ENCODE measurements at regions not wholly inside any gene's neighbourhood (a gene's known extent, or its start where the extent isn't known, plus 50 kb on each side); places are given as distances from the start of the nearest gene placed in this dataset.
"Not testable (repeated sequence)": the region's sequence is repeated elsewhere in the genome, so short reads cannot be mapped to it uniquely, and the experiment has no call there.

GRCh38 chr22:26931471-26931870, 274.1 kb downstream of the MIAT start:
- DNase-seq: no peak

GRCh38 chr22:26933105-26933590, 275.8 kb downstream of the MIAT start:
- no peak for DNase-seq

- DNase-seq: no peak
These were observed 279.8 kb downstream of the MIAT start for GRCh38 chr22:26937213-26937612.

DNA sequence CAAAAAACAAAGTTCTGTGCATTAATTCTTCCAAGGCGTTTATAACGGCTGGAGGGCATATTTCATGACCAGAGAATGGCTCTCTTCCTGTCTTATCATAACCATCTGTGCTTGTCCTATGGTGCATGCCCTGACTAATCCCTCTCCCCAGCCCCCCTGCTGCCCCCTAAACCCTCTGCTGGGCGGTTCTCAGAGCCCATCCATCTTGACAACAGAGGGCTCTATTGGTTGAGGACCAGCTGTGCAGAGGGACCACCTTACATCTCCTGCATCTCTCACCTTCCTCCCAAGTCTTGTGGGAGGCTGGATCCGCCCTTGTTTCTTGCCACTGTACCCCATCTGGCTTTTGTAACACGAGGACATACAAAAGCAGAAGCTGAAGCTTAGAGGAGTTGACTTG, 282.1 kb downstream of the MIAT start:
- no peak for DNase-seq

DNA sequence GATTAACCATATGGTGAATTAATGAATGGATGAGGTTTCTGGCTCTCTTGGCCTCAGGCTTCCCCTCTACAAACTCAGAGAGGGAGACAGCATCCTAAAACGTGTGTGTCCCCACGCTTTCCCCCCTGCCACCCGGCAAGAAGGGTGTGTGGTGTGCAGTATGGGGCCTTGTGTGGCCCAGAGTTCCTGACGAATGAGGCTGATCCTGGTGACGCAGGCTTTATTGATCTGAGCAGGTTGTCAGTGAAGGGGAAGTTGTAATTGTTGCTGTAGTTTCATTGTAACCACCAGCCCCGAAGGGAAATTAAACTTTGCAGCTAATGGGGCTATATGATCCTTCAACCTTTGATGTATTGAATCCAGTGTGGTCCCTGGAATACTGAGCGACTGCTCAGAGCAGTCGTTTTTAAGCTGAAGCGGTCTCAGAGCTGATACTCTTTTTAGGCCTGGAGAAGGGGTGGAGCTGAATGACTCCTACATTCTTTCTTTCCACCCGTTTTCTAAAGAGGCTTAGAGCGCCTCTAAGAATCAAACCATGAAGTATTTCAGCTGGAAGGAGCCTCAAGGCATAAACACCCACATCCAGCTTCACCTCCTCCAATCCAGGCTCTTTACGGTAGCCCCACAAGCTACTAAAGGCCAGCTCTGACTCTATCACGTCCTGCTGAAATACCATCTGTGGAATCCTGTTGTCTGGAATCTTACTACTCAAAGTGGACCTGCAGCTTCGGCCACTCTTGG, 284.7 kb downstream of the MIAT start:
- DNase-seq: no peak

- DNase-seq: no peak
These were observed 285.2 kb downstream of the MIAT start for GRCh38 chr22:26942637-26942957.

GRCh38 chr22:26945565-26945964, 288.2 kb downstream of the MIAT start:
- no peak for DNase-seq

DNA sequence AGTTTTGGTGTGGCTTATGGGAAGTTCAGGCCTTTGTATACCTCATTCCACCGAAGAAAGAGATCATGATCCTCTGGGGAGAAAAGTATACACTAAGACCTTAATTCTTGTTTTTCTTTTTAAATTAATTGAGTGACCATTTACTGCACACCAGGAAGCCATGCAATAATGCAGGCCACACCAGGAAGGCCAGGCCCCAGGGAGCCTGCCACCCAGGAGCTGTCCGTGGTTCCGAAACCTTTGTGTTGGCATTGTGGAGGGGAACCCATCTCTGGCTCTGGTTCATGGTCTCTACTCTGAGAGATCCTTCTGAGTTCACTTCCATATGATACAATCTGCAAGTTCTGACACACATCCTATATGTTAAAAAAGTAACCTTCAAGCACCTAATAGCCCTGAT, 291.8 kb downstream of the MIAT start:
- no peak for DNase-seq

GRCh38 chr22:26951139-26951538, 293.8 kb downstream of the MIAT start:
- DNase-seq: not testable (repeated sequence)

- no peak for DNase-seq
These were observed 294.6 kb downstream of the MIAT start for GRCh38 chr22:26952004-26952403.

- DNase-seq: no peak
These were observed 295.1 kb downstream of the MIAT start for GRCh38 chr22:26952451-26953011.

GRCh38 chr22:26953012-26953883, 295.9 kb downstream of the MIAT start:
- DNase-seq: no peak

DNA sequence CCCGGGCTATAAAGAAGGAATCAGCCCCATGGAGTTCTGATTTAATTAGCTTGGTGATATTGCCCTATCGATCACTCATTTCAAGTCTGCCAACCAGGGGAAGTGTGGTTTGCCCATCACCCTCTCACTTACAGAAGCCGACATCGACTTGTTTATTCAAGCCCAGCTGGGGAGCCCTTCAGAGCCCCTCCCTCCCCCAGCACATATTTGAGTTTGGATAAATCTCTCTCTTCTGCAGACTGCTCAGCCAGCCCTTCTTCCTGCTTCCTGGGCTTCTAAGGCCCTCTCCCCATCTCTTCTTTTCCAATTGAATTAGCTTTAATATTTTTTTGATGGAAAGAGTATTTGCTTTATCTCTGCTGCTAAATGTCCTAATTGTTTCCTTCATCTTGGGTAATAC, 299.0 kb downstream of the MIAT start:
- DNase-seq: no peak

GRCh38 chr22:26957176-26957575, 299.8 kb downstream of the MIAT start:
- DNase-seq: no peak

DNA sequence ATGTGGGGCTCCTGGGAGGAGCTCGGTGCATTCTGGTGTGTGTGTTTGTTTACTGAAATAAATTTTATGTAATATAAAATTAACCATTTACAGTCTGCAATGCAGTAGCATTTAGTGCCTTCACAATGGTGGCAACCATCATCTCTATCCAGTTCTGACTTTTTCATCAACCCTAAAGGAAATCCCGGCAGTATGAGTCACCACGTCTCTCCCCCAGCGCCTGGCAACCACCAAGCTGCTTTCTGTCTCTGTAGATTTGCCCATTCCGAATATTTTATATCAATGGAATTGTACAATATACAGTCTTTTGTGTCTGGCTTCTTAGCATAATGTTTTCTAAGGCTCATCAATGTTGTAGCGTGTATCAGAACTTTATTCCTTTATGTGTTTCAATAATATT, 300.5 kb downstream of the MIAT start:
- no peak for DNase-seq

GRCh38 chr22:26958378-26958777, 301.0 kb downstream of the MIAT start:
- no peak for DNase-seq

GRCh38 chr22:26964642-26965041, 307.3 kb downstream of the MIAT start:
- no peak for DNase-seq

GRCh38 chr22:26967282-26967681, 309.9 kb downstream of the MIAT start:
- no peak for DNase-seq

DNA sequence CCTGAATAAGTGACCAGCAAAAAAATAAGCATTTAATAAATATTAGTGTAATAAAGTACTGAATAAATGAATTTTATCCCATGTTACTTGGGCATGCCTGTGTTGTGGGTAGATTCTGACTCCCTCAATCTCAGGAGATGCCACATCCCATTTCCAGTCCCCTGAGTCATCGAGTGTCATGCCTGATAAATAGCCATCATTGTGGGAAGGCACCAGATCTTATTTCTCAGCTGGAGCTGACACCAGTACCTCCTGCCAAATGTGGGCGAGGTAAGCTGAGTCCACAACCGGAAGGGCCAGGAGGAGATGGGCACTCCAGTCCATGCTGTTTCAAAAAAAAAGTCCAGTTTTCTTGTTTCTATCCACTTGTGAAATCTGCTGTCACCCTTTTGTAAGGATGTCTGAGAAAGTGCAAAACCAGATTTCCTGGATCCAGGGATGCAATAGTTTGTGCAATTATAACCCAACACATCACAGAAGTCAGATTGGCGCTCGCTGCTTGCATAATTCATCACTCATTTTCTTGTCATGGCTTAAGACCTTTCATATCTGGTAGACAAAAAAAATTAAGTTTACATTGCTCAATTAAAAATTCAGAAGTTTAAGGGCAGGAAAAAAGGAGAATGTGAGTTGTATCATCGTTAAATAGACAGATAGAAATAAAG, 311.6 kb downstream of the MIAT start:
- no peak for DNase-seq

GRCh38 chr22:26970809-26971394, 313.5 kb downstream of the MIAT start:
- no peak for DNase-seq

DNA sequence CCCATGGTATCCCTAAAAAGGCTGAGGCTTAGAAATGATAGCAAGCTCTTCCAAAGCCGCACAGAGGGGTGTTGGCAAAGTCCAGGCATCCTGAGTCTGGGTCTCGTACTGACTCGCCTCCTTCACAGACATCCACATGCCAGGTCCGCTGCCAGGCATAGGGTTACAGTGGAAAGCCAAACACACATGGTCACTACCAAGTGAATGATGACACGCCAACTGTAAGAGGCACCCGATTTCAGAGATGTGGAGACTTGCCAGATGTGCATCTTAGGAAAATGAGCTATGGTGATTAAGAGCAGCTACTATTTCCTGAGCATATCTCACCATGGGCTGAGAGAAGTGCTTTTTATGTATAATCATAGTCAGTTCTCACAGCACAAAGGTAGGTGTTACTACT, 314.9 kb downstream of the MIAT start:
- DNase-seq: no peak

GRCh38 chr22:26972915-26973314, 315.5 kb downstream of the MIAT start:
- DNase-seq: not testable (repeated sequence)

DNA sequence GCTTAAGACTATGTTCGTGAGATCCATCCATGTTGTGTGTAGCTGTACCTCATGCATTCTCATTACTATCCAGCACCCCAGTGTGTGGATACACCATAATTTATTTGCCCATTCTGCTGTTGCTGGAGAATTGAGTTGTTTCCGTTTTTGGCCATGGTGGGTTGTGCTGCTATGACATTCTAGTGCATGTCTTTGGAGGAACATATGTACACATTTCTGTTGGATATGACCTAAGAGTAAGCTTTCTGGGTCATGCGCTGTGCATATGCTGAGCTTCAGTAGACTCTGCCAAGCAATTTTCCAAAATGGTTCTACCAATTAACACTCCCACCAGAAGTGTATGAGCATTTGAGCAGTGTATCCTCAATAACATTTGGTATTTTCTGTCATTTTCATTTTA, 316.6 kb downstream of the MIAT start:
- DNase-seq: no peak

All from CD4-positive, alpha-beta T cell treated with Interleukin-21 for 1 hour (primary cell).